Ishikawa (cell line): ENCODE measurements at regions not wholly inside any gene's neighbourhood (a gene's known extent, or its start where the extent isn't known, plus 50 kb on each side); places are given as distances from the start of the nearest gene placed in this dataset.

Experiments used
- CEBPB ChIP-seq: IDR thresholded peaks from 2 replicates; pipeline ENCODE4 v1.6.1; 2012
- CREB1 ChIP-seq: IDR thresholded peaks from 2 replicates; pipeline ENCODE4 v1.6.1; 2012; ENCODE audit warnings: low read depth
- EGR1 ChIP-seq: IDR thresholded peaks from 2 replicates; pipeline ENCODE4 v1.6.1; 2012
- EP300 ChIP-seq: IDR thresholded peaks from 2 replicates; pipeline ENCODE4 v1.6.1; 2012; ENCODE audit warnings: borderline replicate concordance
- FOXM1 ChIP-seq: IDR thresholded peaks from 2 replicates; pipeline ENCODE4 v1.6.1; 2012; ENCODE audit warnings: low read depth, borderline replicate concordance
- NFIC ChIP-seq: IDR thresholded peaks from 2 replicates; pipeline ENCODE4 v1.6.1; 2012
- RAD21 ChIP-seq: IDR thresholded peaks from 2 replicates; pipeline ENCODE4 v1.6.1; 2012; ENCODE audit warnings: low read depth
- TAF1 ChIP-seq: IDR thresholded peaks from 2 replicates; pipeline ENCODE4 v1.6.1; 2012; ENCODE audit warnings: low read depth, mild to moderate bottlenecking
- TCF12 ChIP-seq: IDR thresholded peaks from 2 replicates; pipeline ENCODE4 v1.6.1; 2012; ENCODE audit warnings: low read depth
- TEAD4 ChIP-seq: IDR thresholded peaks from 2 replicates; pipeline ENCODE4 v1.6.1; 2012
- YY1 ChIP-seq: IDR thresholded peaks from 2 replicates; pipeline ENCODE4 v1.6.1; 2012; ENCODE audit warnings: low read depth
- ZBTB7A ChIP-seq: IDR thresholded peaks from 2 replicates; pipeline ENCODE4 v1.6.1; 2012; ENCODE audit warnings: low read depth
- TF ChIP-seq, protein P1 (sequence below): IDR thresholded peaks from 2 replicates; pipeline ENCODE4 v1.6.1; 2012
- TF ChIP-seq, protein P2 (sequence below): IDR thresholded peaks from 2 replicates; pipeline ENCODE4 v1.6.1; 2012
- TF ChIP-seq, protein P3 (sequence below): IDR thresholded peaks from 2 replicates; pipeline ENCODE4 v1.6.1; 2012; ENCODE audit warnings: low read depth, mild to moderate bottlenecking

DNA sequence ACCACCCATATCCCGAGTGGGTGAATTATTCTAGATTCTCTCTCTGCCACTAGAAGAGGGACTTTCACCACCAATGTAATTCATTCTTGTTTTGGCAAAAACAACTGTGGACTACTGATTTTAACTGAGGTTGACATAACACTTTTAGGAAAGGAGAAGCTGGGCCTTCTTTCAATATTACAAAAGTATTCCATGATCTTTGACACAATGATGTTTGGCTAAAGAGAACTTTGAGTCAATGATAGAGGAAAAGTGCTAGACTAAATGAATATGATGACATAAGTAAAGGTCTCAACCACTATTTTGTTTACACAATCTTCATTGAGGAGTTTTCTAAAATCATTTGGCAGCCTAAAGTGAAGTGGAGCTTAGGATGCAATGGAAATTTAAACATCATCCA lies 336.9 kb upstream of the PDE4D start:
- TF ChIP-seq EP300 (no peak), NFIC (no peak), TEAD4 (no peak), EGR1 (no peak)

DNA sequence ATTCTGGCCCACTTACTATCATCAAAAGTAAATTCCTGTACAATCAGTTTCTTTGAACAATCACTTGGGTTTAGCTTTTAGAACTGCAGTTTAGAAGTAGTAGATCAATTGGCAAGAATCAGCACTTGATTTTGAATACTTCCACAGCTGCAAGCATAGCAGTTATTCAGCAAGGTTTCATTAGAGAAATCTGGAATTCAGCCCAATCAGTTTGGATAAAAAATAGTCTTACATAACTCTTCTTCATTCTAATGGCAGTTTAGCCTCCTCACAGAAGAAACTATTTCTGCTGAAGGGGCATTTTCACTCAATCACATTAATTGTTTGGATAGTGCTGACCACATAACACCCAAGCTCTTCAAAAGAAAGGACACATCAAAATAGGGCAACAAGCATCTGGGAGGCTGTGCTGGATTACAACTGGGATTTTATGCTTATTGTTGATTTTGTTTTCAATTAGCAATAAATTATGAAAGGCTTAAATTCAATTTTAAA lies 336.2 kb upstream of the PDE4D start:
- TF ChIP-seq TEAD4 (no peak), ZBTB7A (no peak), EGR1 (no peak), RAD21 (no peak), EP300 (no peak), NFIC (no peak), CREB1 (no peak), TAF1 (no peak), CEBPB (no peak), TCF12 (no peak), FOXM1 (no peak), YY1 (no peak)
- TF ChIP-seq, protein P1, sequence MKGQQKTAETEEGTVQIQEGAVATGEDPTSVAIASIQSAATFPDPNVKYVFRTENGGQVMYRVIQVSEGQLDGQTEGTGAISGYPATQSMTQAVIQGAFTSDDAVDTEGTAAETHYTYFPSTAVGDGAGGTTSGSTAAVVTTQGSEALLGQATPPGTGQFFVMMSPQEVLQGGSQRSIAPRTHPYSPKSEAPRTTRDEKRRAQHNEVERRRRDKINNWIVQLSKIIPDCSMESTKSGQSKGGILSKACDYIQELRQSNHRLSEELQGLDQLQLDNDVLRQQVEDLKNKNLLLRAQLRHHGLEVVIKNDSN = no peak
- TF ChIP-seq, protein P2, sequence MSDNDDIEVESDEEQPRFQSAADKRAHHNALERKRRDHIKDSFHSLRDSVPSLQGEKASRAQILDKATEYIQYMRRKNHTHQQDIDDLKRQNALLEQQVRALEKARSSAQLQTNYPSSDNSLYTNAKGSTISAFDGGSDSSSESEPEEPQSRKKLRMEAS = no peak
- TF ChIP-seq, protein P3, sequence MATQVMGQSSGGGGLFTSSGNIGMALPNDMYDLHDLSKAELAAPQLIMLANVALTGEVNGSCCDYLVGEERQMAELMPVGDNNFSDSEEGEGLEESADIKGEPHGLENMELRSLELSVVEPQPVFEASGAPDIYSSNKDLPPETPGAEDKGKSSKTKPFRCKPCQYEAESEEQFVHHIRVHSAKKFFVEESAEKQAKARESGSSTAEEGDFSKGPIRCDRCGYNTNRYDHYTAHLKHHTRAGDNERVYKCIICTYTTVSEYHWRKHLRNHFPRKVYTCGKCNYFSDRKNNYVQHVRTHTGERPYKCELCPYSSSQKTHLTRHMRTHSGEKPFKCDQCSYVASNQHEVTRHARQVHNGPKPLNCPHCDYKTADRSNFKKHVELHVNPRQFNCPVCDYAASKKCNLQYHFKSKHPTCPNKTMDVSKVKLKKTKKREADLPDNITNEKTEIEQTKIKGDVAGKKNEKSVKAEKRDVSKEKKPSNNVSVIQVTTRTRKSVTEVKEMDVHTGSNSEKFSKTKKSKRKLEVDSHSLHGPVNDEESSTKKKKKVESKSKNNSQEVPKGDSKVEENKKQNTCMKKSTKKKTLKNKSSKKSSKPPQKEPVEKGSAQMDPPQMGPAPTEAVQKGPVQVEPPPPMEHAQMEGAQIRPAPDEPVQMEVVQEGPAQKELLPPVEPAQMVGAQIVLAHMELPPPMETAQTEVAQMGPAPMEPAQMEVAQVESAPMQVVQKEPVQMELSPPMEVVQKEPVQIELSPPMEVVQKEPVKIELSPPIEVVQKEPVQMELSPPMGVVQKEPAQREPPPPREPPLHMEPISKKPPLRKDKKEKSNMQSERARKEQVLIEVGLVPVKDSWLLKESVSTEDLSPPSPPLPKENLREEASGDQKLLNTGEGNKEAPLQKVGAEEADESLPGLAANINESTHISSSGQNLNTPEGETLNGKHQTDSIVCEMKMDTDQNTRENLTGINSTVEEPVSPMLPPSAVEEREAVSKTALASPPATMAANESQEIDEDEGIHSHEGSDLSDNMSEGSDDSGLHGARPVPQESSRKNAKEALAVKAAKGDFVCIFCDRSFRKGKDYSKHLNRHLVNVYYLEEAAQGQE = no peak

DNA sequence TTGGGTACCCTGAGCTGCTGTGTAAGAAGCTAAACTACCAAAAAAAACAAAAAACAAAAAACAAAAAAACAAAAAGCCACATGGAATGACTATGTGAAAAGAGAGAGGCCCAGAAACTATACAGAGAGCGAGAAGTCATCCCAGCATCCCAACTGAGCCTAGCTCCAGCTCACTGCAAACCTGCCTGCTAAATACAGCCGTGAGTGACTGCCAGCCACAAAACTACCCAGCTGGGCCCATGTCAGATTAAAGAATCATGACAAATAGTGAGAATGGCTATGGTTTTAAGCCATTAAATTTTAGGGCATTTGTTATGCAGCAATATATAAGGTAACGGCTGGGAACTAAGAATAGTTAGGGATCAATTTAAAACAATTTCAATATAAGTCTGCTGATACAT lies 335.1 kb upstream of the PDE4D start:
- TF ChIP-seq, protein P2 = no peak
- TF ChIP-seq FOXM1 (no peak), CEBPB (no peak), ZBTB7A (no peak), TAF1 (no peak), YY1 (no peak)
- TF ChIP-seq, protein P1 = no peak

DNA sequence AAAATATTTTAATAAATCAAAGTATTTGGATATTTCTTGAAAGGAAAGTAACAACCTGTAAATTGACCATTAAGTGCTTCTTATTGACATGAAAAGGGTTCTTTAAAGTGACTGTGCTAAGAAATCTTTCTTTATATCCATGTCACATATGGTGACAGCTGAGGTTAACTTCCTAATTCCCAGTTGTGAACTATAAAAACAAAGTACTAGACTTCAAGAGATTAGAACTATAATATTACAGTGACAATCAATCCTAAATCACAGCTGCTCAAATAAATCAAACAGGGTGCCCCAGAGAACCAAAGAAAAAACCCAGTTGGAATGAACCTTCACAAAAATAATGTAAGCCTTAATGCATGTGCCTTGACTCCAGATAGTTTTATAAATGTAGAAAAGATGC lies 332.6 kb upstream of the PDE4D start:
- no peak for TF ChIP-seq TAF1
- no peak for TF ChIP-seq EGR1
- TF ChIP-seq FOXM1 = no peak
- no peak for TF ChIP-seq CEBPB

DNA sequence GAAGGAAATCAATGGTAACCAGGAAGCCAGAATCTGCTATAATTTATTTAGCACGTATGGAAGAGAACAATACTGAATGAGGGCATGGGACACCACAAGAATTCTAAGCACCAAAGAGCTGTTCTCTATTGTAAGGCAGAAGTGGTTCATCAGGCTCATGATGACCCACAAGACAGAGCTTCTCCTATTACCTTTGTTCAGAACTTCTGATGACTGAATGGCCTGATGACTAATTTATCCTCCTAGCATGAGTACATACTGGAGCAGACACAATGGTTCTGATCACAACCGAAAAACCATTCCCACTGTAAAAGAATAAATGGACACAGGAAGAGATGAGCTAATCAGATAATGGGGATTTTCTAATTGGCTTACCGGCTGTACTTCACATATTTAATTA lies 329.8 kb upstream of the PDE4D start:
- no peak for TF ChIP-seq RAD21

DNA sequence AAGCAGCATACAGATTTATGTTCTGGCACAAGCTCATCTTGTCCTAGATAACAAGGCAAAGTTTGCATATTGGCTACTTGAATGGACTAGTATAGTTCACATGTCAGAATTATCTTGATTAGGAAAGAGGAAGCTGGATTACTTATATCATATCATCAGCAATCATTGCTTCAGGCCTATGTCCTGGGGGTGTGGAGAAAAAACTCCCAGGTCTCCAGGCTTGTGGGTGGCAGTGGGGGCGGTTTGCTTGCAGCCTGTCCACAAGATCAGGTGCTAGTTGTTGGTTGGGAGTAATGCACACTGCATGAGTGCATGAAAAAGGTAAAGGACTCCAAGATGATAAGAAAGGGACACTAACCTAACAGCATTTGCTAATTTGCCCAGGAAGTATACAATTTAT lies 326.4 kb upstream of the PDE4D start:
- no peak for TF ChIP-seq EP300
- no peak for TF ChIP-seq ZBTB7A
- no peak for TF ChIP-seq NFIC
- no peak for TF ChIP-seq YY1
- TF ChIP-seq CREB1 = no peak
- TF ChIP-seq RAD21 = no peak
- TF ChIP-seq, protein P1 = no peak
- TF ChIP-seq, protein P3 = no peak
- no peak for TF ChIP-seq TCF12
- TF ChIP-seq, protein P2 = no peak
- TF ChIP-seq TAF1 = no peak
- no peak for TF ChIP-seq FOXM1
